GM10266 (cell line): ENCODE measurements at regions not wholly inside any gene's neighbourhood (a gene's known extent, or its start where the extent isn't known, plus 50 kb on each side); places are given as distances from the start of the nearest gene placed in this dataset.
"Not testable (repeated sequence)": the region's sequence is repeated elsewhere in the genome, so short reads cannot be mapped to it uniquely, and the experiment has no call there.

ENCODE experiments used
- DNase-seq: peaks from one replicate; pipeline ENCODE4 v3.0.0; 2012; ENCODE audit errors: extremely low spot score
- TF ChIP-seq, protein P1 (sequence below): IDR thresholded peaks from 2 replicates; pipeline ENCODE4 v1.5.1; 2012; ENCODE audit warnings: mild to moderate bottlenecking, low read depth; ENCODE audit not compliant: control insufficient read depth, insufficient read depth; ENCODE audit errors: missing control alignments

- DNase-seq, result no peak
- TF ChIP-seq, protein P1, sequence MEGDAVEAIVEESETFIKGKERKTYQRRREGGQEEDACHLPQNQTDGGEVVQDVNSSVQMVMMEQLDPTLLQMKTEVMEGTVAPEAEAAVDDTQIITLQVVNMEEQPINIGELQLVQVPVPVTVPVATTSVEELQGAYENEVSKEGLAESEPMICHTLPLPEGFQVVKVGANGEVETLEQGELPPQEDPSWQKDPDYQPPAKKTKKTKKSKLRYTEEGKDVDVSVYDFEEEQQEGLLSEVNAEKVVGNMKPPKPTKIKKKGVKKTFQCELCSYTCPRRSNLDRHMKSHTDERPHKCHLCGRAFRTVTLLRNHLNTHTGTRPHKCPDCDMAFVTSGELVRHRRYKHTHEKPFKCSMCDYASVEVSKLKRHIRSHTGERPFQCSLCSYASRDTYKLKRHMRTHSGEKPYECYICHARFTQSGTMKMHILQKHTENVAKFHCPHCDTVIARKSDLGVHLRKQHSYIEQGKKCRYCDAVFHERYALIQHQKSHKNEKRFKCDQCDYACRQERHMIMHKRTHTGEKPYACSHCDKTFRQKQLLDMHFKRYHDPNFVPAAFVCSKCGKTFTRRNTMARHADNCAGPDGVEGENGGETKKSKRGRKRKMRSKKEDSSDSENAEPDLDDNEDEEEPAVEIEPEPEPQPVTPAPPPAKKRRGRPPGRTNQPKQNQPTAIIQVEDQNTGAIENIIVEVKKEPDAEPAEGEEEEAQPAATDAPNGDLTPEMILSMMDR, result no peak
Observed at GRCh38 chr10:65628493-65629139, 1297.2 kb upstream of the LRRTM3 start.

GRCh38 chr10:65660006-65660405 is 1265.8 kb upstream of the LRRTM3 start:
- DNase-seq, result no peak
- TF ChIP-seq, protein P1, result no peak

DNA sequence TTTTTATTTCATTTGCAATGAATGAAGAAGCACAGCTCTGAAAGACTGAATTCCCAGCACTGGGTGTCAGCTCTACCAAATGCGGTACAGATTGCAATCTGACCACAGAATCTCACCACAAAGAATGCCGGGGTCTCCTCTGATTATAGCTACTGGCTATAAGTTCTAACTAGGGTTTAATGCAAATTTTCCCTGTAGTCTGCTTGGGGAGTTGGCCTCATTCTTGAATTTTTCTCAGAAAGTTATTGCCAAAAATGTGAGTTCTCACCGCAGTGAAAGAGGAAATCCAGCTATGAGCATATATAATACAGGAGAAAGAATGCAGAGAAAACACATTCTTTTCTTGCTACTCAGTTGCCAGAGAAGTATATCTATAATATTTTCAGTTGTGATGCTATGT is 1255.7 kb upstream of the LRRTM3 start:
- DNase-seq, result no peak
- TF ChIP-seq, protein P1, result no peak

DNA sequence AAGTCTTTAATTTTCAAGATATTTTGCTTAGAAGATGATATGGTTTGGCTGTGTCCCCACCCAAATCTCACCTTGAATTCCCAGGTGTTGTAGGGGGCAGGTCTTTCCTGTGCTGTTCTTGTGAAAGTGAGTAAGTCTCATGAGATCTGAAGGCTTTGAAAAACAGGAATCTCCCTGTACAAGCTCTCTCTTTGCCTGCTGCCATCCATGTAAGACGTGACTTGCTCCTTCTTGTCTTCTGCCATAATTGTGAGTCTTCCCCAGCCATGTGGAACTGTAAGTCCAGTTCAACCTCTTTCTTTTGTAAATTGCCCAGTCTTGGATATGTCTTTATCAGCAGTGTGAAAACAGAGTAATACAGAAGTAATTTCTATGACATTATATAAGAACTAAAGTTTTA is 1255.2 kb upstream of the LRRTM3 start:
- DNase-seq, result not testable (repeated sequence)

GRCh38 chr10:65675236-65675635 is 1250.6 kb upstream of the LRRTM3 start:
- DNase-seq, result no peak
- TF ChIP-seq, protein P1, result no peak

DNA sequence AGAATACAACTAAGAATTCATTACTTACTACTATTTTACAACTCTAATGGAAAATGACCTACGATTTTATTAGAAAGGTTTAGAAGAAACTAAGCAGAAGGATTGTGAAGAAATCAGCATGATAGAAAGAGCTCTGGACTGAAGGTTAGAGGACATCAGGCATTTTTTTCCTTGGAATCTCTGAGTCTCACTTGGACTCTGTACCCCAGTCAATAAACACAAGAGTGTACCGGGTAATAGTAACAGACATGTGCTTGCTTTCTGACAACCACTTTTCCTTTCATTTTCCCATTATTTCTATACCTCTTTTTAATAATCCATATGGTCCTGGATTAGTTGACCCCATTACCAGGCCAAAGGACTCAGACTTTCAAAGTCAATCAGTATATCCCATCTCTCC is 1240.9 kb upstream of the LRRTM3 start:
- TF ChIP-seq, protein P1, result no peak
- no peak for DNase-seq

DNA sequence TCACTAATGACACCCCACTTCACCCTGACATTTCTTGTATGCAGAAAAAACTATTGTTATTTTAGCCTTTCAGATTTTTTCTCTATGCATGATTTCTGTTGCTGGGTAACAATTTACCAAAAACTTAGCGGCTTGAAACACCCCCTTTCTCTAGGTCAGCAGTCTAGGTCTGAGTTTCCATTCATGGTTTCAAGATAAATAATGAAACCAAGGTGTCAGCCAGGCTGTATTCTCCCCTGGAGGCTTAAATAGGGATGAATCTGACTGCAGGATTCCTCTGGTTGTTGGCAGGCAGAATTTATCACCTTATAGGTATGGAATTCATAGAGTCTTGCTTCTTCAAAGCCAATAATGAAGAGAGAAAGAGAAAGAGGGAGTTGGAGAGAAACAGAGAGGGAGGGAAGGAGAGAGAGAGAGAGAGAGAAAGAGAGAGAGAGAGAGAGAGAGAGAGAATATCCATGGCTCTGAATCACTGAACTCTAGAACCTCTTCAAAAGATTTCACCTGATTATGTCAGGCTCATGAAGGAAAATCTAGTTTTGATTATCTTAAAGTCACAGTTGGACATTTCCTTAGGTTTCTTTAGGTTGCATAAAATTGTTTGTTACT is 1224.6 kb upstream of the LRRTM3 start:
- TF ChIP-seq, protein P1, result no peak

More for the DNA sequence above, 1224.6 kb upstream of the LRRTM3 start:
- no peak for DNase-seq
